ENCODE measurements at regions not wholly inside any gene's neighbourhood (a gene's known extent, or its start where the extent isn't known, plus 50 kb on each side); places are given as distances from the start of the nearest gene placed in this dataset.

- Histone ChIP-seq H3K9me3 (ENCODE audit: control insufficient read depth, insufficient read depth, low read length) (no peaks in the 10 kb centered on the region), H3K4me1 (ENCODE audit: control insufficient read depth, insufficient read depth, low read length) (no peaks in the 10 kb centered on the region), H3K27me3 (ENCODE audit: control insufficient read depth, insufficient read depth, low read length) (no peaks in the 10 kb centered on the region), H3K36me3 (ENCODE audit: control insufficient read depth, insufficient read depth, low read length) (no peaks in the 10 kb centered on the region), H3K4me3 (ENCODE audit: low read length) (no peak overlapping the region), H3K27ac (ENCODE audit: low read length) (no peak overlapping the region)
- H3K27ac Mint-ChIP-seq, result no peak overlapping the region
- TF ChIP-seq, protein P1, sequence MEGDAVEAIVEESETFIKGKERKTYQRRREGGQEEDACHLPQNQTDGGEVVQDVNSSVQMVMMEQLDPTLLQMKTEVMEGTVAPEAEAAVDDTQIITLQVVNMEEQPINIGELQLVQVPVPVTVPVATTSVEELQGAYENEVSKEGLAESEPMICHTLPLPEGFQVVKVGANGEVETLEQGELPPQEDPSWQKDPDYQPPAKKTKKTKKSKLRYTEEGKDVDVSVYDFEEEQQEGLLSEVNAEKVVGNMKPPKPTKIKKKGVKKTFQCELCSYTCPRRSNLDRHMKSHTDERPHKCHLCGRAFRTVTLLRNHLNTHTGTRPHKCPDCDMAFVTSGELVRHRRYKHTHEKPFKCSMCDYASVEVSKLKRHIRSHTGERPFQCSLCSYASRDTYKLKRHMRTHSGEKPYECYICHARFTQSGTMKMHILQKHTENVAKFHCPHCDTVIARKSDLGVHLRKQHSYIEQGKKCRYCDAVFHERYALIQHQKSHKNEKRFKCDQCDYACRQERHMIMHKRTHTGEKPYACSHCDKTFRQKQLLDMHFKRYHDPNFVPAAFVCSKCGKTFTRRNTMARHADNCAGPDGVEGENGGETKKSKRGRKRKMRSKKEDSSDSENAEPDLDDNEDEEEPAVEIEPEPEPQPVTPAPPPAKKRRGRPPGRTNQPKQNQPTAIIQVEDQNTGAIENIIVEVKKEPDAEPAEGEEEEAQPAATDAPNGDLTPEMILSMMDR (IDR thresholded peaks at IDR 0.05), result no peak
- DNase-seq (no peak), ATAC-seq (no peak)
- no peaks in the 10 kb centered on the region for H3K36me3 Mint-ChIP-seq
- intact Hi-C loops (cut with micrococcal nuclease), result no loop called here
- no peaks in the 10 kb centered on the region for H3K27me3 Mint-ChIP-seq (ENCODE audit: low read depth in 2 of 2)
- no peaks in the 10 kb centered on the region for H3K4me1 Mint-ChIP-seq
- WGBS (ENCODE audit: insufficient coverage), result 89% methylated on average over 1 of the region's 2 CpGs
- no peak overlapping the region for H3K4me3 Mint-ChIP-seq
- H3K9me3 Mint-ChIP-seq, result peaks cover 7 to 8% of the 10 kb centered on the region in 2 donors
These were observed 961.9 kb downstream of the DIAPH3 start for GRCh38 chr13:59201841-59202240.

- Mint-ChIP-seq H3K36me3 (no peaks in the 10 kb centered on the region), H3K27ac (no peak overlapping the region), H3K4me1 (no peaks in the 10 kb centered on the region), H3K9me3 (peaks cover 4 to 8% of the 10 kb centered on the region in 2 donors), H3K4me3 (no peak overlapping the region), H3K27me3 (ENCODE audit: low read depth in 2 of 2) (no peaks in the 10 kb centered on the region)
- no peaks in the 10 kb centered on the region for H3K27me3 ChIP-seq (ENCODE audit: control insufficient read depth, insufficient read depth, low read length)
- no peaks in the 10 kb centered on the region for H3K4me1 ChIP-seq (ENCODE audit: control insufficient read depth, insufficient read depth, low read length)
- TF ChIP-seq, protein P1 (IDR thresholded peaks at IDR 0.05), result no peak
- H3K27ac ChIP-seq (ENCODE audit: low read length), result no peak overlapping the region
- no peak overlapping the region for H3K4me3 ChIP-seq (ENCODE audit: low read length)
- no peak for ATAC-seq
- no peaks in the 10 kb centered on the region for H3K9me3 ChIP-seq (ENCODE audit: control insufficient read depth, insufficient read depth, low read length)
- no peaks in the 10 kb centered on the region for H3K36me3 ChIP-seq (ENCODE audit: control insufficient read depth, insufficient read depth, low read length)
- intact Hi-C loops (cut with micrococcal nuclease), result no loop called here
- no peak for DNase-seq
- WGBS (ENCODE audit: insufficient coverage), result 50% methylated on average over 2 of the region's 6 CpGs
These were observed 959.9 kb downstream of the DIAPH3 start for GRCh38 chr13:59203855-59204254.

GRCh38 chr13:59205501-59205900, 958.2 kb downstream of the DIAPH3 start:
- Histone ChIP-seq H3K36me3 (ENCODE audit: control insufficient read depth, insufficient read depth, low read length) (no peaks in the 10 kb centered on the region), H3K9me3 (ENCODE audit: control insufficient read depth, insufficient read depth, low read length) (no peaks in the 10 kb centered on the region), H3K4me3 (ENCODE audit: low read length) (no peak overlapping the region), H3K4me1 (ENCODE audit: control insufficient read depth, insufficient read depth, low read length) (no peaks in the 10 kb centered on the region), H3K27ac (ENCODE audit: low read length) (no peak overlapping the region), H3K27me3 (ENCODE audit: control insufficient read depth, insufficient read depth, low read length) (no peaks in the 10 kb centered on the region)
- DNase-seq (no peak), ATAC-seq (no peak)
- intact Hi-C loops (cut with micrococcal nuclease), result no loop called here
- Mint-ChIP-seq H3K4me3 (no peak overlapping the region), H3K36me3 (no peaks in the 10 kb centered on the region), H3K27me3 (ENCODE audit: low read depth in 2 of 2) (no peaks in the 10 kb centered on the region), H3K9me3 (peaks cover 4 to 13% of the 10 kb centered on the region in 2 donors), H3K4me1 (no peaks in the 10 kb centered on the region), H3K27ac (no peak overlapping the region)
- WGBS (ENCODE audit: insufficient coverage), result 100% methylated on average over 4 of the region's 5 CpGs
- TF ChIP-seq, protein P1 (IDR thresholded peaks at IDR 0.05), result no peak

- DNase-seq (no peak), ATAC-seq (no peak)
- H3K27ac ChIP-seq (ENCODE audit: low read length), result no peak overlapping the region
- Mint-ChIP-seq H3K27ac (no peak overlapping the region), H3K27me3 (ENCODE audit: low read depth in 2 of 2) (no peaks in the 10 kb centered on the region), H3K9me3 (peaks cover 2 to 10% of the 10 kb centered on the region in 2 donors), H3K36me3 (no peaks in the 10 kb centered on the region), H3K4me3 (no peak overlapping the region), H3K4me1 (no peaks in the 10 kb centered on the region)
- H3K4me1 ChIP-seq (ENCODE audit: control insufficient read depth, insufficient read depth, low read length), result no peaks in the 10 kb centered on the region
- no peaks in the 10 kb centered on the region for H3K9me3 ChIP-seq (ENCODE audit: control insufficient read depth, insufficient read depth, low read length)
- H3K36me3 ChIP-seq (ENCODE audit: control insufficient read depth, insufficient read depth, low read length), result no peaks in the 10 kb centered on the region
- no peaks in the 10 kb centered on the region for H3K27me3 ChIP-seq (ENCODE audit: control insufficient read depth, insufficient read depth, low read length)
- 78% methylated on average over 4 of the region's 6 CpGs for WGBS (ENCODE audit: insufficient coverage)
- intact Hi-C loops (cut with micrococcal nuclease), result no loop called here
- H3K4me3 ChIP-seq (ENCODE audit: low read length), result no peak overlapping the region
- TF ChIP-seq, protein P1 (IDR thresholded peaks at IDR 0.05), result no peak
These were observed 955.1 kb downstream of the DIAPH3 start for GRCh38 chr13:59208405-59209195.
